ENCODE measurements at regions not wholly inside any gene's neighbourhood (a gene's known extent, or its start where the extent isn't known, plus 50 kb on each side); places are given as distances from the start of the nearest gene placed in this dataset.

GRCh38 chr7:94250124-94250523 is 144.6 kb upstream of the COL1A2 start:
- no peak overlapping the region for H3K14ac ChIP-seq (replicated peaks; ENCODE audit: low read depth, low read length)
- no peak overlapping the region for H3K18ac ChIP-seq (ENCODE audit: low read depth, low read length)
- H3K56ac ChIP-seq (ENCODE audit: extremely low read depth, insufficient read depth, low read length): no peak overlapping the region
- no peak overlapping the region for H2BK5ac ChIP-seq (ENCODE audit: low read depth, low read length, poor library complexity, severe bottlenecking)
- ChIA-PET POLR2A (ENCODE audit: unreplicated experiment) (no interaction called here), CTCF (no interaction called here)
- WGBS, 2 experiments (ENCODE audit: extremely low coverage in 2 of 2, insufficient read length in 1 of 2): 60% methylated on average over 1 of the region's 2 CpGs; no CpG with 5 or more reads in 1 of the 2 experiments
- H3K9me1 ChIP-seq (ENCODE audit: insufficient read depth, low read length): no peaks in the 10 kb centered on the region
- H3K4me3 ChIP-seq (ENCODE audit: insufficient read depth, low read depth, low read length): no peak overlapping the region
- no peak overlapping the region for H4K91ac ChIP-seq (ENCODE audit: insufficient read depth, low read depth, low read length)
- H2AK9ac ChIP-seq (replicated peaks; ENCODE audit: low read depth, low read length, poor library complexity): no peak overlapping the region
- H4K5ac ChIP-seq (ENCODE audit: low read depth, low read length): no peak overlapping the region
- intact Hi-C loops (cut with micrococcal nuclease): no loop called here
- H3K27ac ChIP-seq (ENCODE audit: insufficient read depth, low read length): no peak overlapping the region
- no peak for ATAC-seq (ENCODE audit: low read depth)
- no peak overlapping the region for H2BK20ac ChIP-seq (ENCODE audit: low read depth, low read length)
- no peaks in the 10 kb centered on the region for H3K4me1 ChIP-seq (ENCODE audit: control insufficient read depth, insufficient read depth, low read length)
- in situ Hi-C loops (cut with MboI; ENCODE audit: low sequenced_read_pairs): loop anchor here (25.0 kb wide), 1 partner anchor 987 kb away; no protein-coding TSS in a partner anchor
- no peaks in the 10 kb centered on the region for H3K9me3 ChIP-seq (ENCODE audit: control insufficient read depth, insufficient read depth, low read length)
- DNase-seq: no peak
- H4K20me1 ChIP-seq (ENCODE audit: insufficient read depth, low read length): no peaks in the 10 kb centered on the region
- no peak for TF ChIP-seq RAD21 (IDR thresholded peaks at IDR 0.05; ENCODE audit: low read length)
- no peak for TF ChIP-seq RFX5 (IDR thresholded peaks at IDR 0.05; ENCODE audit: low read depth, low read length)
- TF ChIP-seq CTCF (conservative IDR thresholded peaks at IDR 0.05; ENCODE audit: low read depth, low read length): no peak
- no peak for TF ChIP-seq RCOR1 (IDR thresholded peaks at IDR 0.05; ENCODE audit: insufficient replicate concordance, low read length)
- no peak for TF ChIP-seq BHLHE40 (IDR thresholded peaks at IDR 0.05; ENCODE audit: low read depth, low read length)
- TF ChIP-seq CHD1 (IDR thresholded peaks at IDR 0.05; ENCODE audit: low read depth, low read length): no peak
- TF ChIP-seq ELK1 (IDR thresholded peaks at IDR 0.05; ENCODE audit: borderline replicate concordance, low read depth, low read length): no peak
- no peak for TF ChIP-seq USF2 (IDR thresholded peaks at IDR 0.05; ENCODE audit: low read depth, low read length)
- TF ChIP-seq NFE2L2 (IDR thresholded peaks at IDR 0.05; ENCODE audit: low read depth, low read length): no peak
- no peak for TF ChIP-seq MXI1 (IDR thresholded peaks at IDR 0.05; ENCODE audit: borderline replicate concordance, low read depth, low read length)
- no peak for TF ChIP-seq SMC3 (IDR thresholded peaks at IDR 0.05; ENCODE audit: low read depth, low read length)
- TF ChIP-seq CEBPB (IDR thresholded peaks at IDR 0.05; ENCODE audit: low read depth, low read length): no peak
- no peak for TF ChIP-seq POLR2A (IDR thresholded peaks at IDR 0.05; ENCODE audit: low read depth, low read length)
- TF ChIP-seq MAFK (IDR thresholded peaks at IDR 0.05; ENCODE audit: low read depth, low read length): no peak
- TF ChIP-seq MAZ (IDR thresholded peaks at IDR 0.05; ENCODE audit: borderline replicate concordance, low read depth, low read length): no peak
- no peak for TF ChIP-seq FOS (IDR thresholded peaks at IDR 0.05; ENCODE audit: low read depth, low read length)
- H3K27me3 ChIP-seq (ENCODE audit: control insufficient read depth, insufficient read depth, low read length): peaks cover 2% of the 10 kb centered on the region; the same call in 1 of the 2 replicates
- no peak overlapping the region; the same call in 2 of the 3 replicates for H2BK15ac ChIP-seq (ENCODE audit: low read depth, low read length)
- H4K8ac ChIP-seq (ENCODE audit: low read depth in 2 of 2, low read length in 2 of 2): no peak overlapping the region
- dilution Hi-C loops (cut with HindIII; ENCODE audit: low sequenced_read_pairs, unreplicated experiment): no loop called here
- H3K9ac ChIP-seq (ENCODE audit: low read depth, low read length): no peak overlapping the region
- H3K23ac ChIP-seq (ENCODE audit: low read depth, low read length): no peak overlapping the region
- H3K4me2 ChIP-seq (ENCODE audit: low read depth, low read length): no peak overlapping the region
- H2AK5ac ChIP-seq (ENCODE audit: low read depth, low read length): no peak overlapping the region
- H3K36me3 ChIP-seq (ENCODE audit: control insufficient read depth, insufficient read depth, low read length): no peaks in the 10 kb centered on the region
- no peak overlapping the region for H2BK120ac ChIP-seq (ENCODE audit: low read depth, low read length)
- H3K4ac ChIP-seq (ENCODE audit: low read depth, low read length): no peak overlapping the region
- no TSS peak for BruUV-seq (replicated peaks)
- H3K79me1 ChIP-seq (ENCODE audit: low read depth in 1 of 2, low read length in 2 of 2): no peaks in the 10 kb centered on the region
- no peak overlapping the region for H2AFZ ChIP-seq (replicated peaks; ENCODE audit: low read length, poor library complexity)

Measured in IMR-90 (cell line).